GM19324 (cell line): ENCODE measurements at regions not wholly inside any gene's neighbourhood (a gene's known extent, or its start where the extent isn't known, plus 50 kb on each side); places are given as distances from the start of the nearest gene placed in this dataset.
A peak's percentile ranks its signal among the peaks of the same experiment; 100 is the strongest.

ENCODE experiments used
- ATAC-seq: cut with Tn5 transposase; IDR thresholded peaks from one replicate; pipeline ENCODE4 v1.9.1; 2021; ENCODE audit warnings: mild to moderate bottlenecking, moderate library complexity; ENCODE audit not compliant: unreplicated experiment, low FRiP score

- ATAC-seq: no peak
Observed at GRCh38 chr10:28781296-28781695, 104.0 kb downstream of the BAMBI start.

GRCh38 chr10:28783087-28783486 lies 105.8 kb downstream of the BAMBI start:
- no peak for ATAC-seq

GRCh38 chr10:28785018-28785417 lies 107.7 kb downstream of the BAMBI start:
- no peak for ATAC-seq

GRCh38 chr10:28788252-28788651 lies 110.9 kb downstream of the BAMBI start:
- ATAC-seq: no peak

- ATAC-seq: no peak
Observed at GRCh38 chr10:28788762-28789161, 111.4 kb downstream of the BAMBI start.

- ATAC-seq: no peak
Observed at GRCh38 chr10:28790146-28790545, 112.8 kb downstream of the BAMBI start.

- ATAC-seq: no peak
Observed at GRCh38 chr10:28793482-28793881, 116.2 kb downstream of the BAMBI start.

DNA sequence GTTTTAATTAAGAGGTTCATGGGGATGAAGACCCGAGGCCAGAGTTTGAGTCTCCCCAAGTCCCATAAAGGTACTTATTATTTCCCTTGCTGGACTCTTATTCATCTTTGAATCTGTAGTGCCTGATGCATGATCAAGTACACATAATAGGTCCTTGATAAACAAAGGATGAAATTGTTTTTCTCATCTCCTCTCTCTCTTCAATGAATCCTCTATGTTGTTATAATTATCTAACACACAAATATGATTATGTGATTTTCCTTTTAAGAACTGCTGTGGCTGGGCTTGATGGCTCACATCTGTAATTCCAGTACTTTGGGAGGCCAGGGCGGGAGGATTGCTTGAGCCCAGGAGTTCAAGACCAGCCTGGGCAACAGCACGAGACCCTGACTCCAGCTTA lies 117.7 kb downstream of the BAMBI start:
- ATAC-seq: no peak

DNA sequence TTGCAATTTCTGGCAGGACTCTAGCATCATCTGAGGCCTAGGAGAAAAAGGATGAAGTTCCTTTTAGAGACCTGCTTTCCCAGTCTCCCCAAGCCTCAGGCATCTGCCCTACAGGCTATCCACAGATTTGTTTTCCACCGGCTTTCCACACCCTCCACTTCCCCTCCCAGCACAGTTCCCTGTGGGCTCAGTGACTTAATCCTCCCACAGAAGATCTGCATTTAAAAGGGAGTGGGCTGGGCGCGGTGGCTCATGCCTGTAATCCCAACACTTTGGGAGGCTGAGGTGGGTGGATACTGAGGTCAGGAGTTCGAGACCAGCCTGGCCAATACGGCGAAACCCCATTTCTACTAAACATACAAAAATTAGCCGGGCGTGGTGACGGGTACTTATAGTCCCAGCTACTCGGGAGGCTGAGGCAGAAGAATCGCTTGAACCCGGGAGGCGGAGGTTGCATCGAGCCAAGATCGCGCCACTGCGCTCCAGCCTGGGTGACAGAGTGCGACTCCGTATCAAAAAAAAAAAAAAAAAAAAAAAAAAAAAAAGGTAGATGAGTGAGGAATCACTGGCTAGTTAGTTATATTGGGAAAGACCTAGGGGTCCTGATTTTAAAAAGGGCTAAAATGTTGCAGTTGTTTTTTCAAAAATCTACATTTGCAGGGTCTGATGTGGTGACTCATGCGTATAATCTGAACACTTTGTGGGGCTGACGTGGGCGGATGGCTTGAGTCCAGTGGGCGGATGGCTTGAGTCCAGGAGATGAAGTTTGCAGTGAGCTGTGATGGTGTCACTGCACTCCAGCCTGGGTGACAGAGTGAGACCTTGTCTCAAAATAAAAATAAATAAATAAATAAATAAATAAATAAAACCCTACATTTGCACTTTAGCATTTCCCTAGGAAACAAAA lies 119.5 kb downstream of the BAMBI start:
- ATAC-seq: no peak

DNA sequence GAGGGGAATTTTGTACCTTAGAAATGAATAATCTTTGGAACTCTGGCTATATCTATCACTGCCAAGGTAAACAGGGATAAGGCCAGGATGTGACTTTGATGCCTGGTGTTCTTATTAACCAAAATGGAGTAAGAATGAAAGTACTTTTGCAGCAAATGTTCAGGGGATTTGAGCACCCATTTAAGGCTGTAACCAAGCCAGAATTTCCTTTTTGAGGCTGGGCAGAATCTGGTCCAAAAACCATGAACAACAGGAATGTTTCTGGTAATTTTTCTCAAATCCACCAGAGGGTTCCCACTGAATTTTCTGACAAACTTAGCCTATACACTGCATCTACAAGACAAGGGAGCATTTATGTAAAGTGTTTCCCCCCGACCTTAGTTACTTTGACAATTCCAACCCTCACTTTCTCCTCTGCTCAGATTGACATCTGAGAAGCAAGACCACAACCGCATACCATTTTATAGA lies 120.6 kb downstream of the BAMBI start:
- no peak for ATAC-seq

DNA sequence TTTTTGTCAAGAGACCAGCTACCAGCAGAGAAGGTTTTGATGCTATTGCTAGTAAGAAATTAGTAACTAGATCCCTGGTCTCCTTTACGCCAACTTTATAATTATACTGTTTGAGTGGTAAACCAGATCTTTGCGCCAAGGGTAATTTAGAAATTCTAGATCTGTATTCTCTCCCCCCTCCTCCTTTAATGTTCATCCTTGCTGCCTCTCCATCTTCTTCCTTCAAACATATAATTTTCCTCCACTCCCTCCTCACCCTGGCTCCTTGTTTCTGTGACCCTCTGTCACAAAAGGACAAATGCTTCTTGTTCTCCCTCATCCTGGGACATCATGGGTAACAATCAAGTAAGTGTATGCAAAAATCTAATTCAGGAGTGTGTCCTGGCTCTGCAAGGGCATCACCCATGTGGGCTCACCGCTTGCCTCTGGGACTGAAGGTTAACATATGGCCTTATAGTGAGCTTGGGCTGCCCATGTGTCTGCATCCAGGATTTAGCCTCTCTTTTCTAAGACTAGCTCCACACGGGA lies 121.2 kb downstream of the BAMBI start:
- ATAC-seq: no peak

GRCh38 chr10:28798964-28799363 lies 121.6 kb downstream of the BAMBI start:
- no peak for ATAC-seq

DNA sequence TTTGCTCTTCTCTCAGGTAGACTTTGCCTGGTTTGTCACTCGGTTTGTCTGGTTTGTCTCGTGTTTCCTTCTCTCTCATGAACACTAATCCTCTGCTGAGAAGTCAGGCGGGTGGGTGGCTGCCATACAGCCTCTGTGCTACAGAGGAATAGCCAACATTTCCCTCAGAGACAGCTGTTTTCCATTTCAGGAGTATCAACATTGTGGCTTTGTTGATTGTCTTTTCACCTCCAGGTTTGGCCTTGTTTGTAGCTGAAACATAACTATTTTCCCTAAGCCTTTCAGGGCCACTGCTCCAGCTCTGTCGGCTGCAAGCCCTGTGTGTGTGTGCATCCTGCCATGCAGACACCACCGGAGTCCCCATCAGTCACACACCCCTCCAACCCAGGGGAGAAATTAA lies 122.8 kb downstream of the BAMBI start:
- no peak for ATAC-seq

- no peak for ATAC-seq
Observed at GRCh38 chr10:28801247-28801646, 123.9 kb downstream of the BAMBI start.

DNA sequence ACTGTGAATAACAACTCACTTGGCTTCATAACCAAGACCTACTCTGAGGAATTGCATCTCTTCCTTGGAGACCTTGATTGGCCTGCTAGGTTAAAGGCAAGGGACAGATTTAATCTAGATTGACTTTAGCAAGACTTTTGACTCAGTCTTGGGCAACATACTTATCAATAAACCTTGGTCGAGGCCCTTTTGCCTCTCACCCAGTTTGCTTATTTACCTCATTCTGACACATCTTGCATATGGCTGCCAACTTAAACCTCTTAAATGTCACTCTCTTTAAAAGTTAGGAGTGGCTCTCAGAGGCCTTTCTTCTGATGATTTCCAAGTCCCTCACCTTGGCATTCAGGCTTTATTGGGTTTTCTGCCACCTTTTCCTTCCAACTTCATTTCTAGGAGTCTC lies 124.5 kb downstream of the BAMBI start:
- no peak for ATAC-seq

- no peak for ATAC-seq
Observed at GRCh38 chr10:28805390-28805789, 128.1 kb downstream of the BAMBI start.

GRCh38 chr10:28806488-28806941 lies 129.2 kb downstream of the BAMBI start:
- ATAC-seq: no peak

DNA sequence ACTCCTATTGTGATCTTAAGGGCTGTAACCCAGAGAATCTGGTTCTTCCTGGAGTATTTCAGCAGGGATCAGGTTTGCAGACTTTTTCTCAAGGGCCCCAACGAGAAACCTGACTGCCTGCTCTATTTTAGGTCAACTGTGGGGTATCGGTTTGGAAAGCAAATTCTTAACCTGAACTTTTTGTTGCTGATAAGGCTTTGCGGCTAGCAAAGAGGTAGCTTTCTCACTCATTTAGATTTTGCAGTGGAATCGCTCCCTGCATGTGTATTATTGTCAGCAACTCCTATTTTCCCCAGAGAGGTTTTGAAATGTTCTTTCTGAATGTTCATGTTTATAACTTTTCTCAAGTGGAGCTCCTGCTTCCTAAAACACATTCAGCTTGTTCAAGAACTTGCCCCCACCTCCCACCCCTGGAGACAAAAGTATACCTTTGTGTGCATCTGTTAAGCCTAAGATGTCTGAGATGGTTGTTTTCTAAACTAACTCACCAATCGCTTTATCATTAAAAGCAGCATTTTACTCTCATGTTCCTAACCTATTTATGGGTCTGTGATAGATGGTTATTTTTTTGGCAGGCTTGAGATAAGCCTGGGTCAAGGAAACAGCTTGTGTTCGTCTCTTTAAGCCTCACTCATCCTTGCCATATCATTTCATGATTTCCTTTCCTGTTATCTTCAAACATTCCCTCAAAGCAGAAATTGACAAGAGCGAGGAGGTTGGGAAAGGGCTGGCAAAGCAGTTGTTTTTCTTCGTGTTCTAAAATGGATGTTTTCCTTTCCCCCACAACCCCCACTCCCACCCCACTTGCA lies 129.8 kb downstream of the BAMBI start:
- ATAC-seq: no peak

DNA sequence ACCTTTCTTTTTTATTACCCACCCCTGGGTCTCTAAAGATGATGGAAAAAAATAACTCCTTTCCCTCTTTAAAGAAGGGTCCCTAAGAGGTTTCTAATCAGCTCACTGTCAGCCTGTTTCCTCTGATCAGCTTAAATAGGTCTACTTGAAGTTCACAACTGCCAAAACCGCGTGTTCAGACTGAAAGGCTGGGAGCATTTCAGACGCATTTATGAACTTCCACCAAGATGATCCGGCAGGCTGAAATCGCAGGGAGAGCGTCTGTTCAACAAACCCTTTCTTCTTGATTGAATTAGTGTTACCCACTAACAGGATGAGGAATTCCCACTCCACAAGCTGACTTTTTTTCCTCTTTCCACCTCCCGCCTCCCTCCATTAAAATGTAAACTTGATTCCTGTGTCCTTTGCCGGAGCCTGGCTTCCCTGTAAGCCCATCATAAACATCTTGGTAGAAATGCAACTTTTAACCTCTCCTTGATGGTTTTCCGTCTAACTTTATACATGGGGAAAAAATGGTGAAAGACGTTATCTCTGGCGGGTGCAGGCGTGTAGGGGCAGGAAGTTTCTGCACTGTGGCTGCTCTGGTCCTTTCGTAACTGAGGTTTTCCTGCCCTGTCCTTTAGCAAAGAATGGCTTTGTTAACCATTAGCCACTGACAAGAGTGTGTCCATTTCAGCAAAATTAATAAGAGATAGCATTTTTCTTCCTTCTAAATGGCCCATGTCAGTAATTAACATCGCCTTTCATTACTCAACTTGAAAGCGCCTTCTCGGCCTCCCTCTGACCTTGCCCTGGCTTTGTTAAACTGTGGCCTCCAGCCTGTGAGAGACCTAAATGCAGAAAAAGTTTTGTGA lies 130.7 kb downstream of the BAMBI start:
- peak; percentile 47 for ATAC-seq

DNA sequence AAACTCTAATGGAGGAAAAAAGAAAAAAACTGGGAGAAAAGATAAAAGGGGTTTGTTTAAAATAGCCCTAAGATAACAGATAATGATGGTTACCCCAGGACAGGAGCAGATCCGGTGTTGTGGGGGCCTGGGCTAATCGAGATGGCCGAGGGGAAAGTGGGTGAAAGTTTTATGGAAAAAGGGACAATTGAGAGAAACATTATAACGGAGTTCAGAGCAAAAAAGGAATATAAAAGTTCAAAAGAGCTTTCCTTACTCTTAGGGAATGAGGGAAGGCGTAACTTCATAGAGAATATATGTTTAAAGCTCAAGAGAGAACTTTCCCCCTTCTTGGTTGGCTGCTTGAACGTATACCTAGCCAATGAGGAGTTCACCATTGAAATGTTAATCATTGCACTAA lies 131.4 kb downstream of the BAMBI start:
- ATAC-seq: no peak
